T-cell (primary cell): ENCODE measurements at regions not wholly inside any gene's neighbourhood (a gene's known extent, or its start where the extent isn't known, plus 50 kb on each side); places are given as distances from the start of the nearest gene placed in this dataset.

Experiments
- ATAC-seq, 4 experiments: fragments of 200-7000 bp in 3 of 4; fragments of 150-1000 bp in 1 of 4; cut with Tn5 transposase; replicated peaks in 1 of 4; 1 replicate in 3 of 4; 2 replicates in 1 of 4; pipeline ENCODE4 v1.10.0; 2021; ENCODE audit warnings: moderate library complexity in 3 of 4, mild to moderate bottlenecking in 2 of 4, moderate number of reproducible peaks in 1 of 4
- CTCF ChIA-PET, 2 donors: fragments of 300-600 bp; sonication (Branson Sonifier 250); formaldehyde crosslinking; loops; one replicate each; lab custom pipeline; 2022; ENCODE audit warnings: antibody characterized with exemption in 2 of 2; lab: Charles Lee
- POLR2A ChIA-PET, 2 donors: fragments of 300-600 bp; sonication (Branson Sonifier 250); formaldehyde crosslinking; loops; one replicate each; lab custom pipeline; 2022; ENCODE audit warnings: antibody characterized with exemption in 2 of 2; lab: Charles Lee
- DNase-seq, 35 experiments: peaks; one replicate each; pipeline versions ENCODE4 v3.0.0 to v3.0.0-alpha.2; 2013 to 2023
- H3K27ac ChIP-seq: one replicate; pipeline ENCODE4 v1.5.1; 2013; ENCODE audit warnings: low read length
- H3K27me3 ChIP-seq, 2 experiments: replicated peaks in 1 of 2; 1 replicate in 1 of 2; 2 replicates in 1 of 2; pipeline versions ENCODE4 v1.6.1 to v1.7.0; 2013; ENCODE audit warnings: low read length in 1 of 2, mixed read lengths in 1 of 2; ENCODE audit not compliant: control insufficient read depth in 2 of 2, insufficient read depth in 2 of 2; ENCODE audit errors: extremely low read depth in 1 of 2
- H3K36me3 ChIP-seq, 2 donors: 1 replicate in 1 of 2; 2 replicates in 1 of 2; pipeline versions ENCODE4 v1.6.1 to v1.7.0; 2013; ENCODE audit warnings: low read length in 1 of 2; ENCODE audit not compliant: control insufficient read depth in 2 of 2, insufficient read depth in 1 of 2; ENCODE audit errors: extremely low read depth in 1 of 2
- H3K4me1 ChIP-seq, 2 experiments: 1 replicate in 1 of 2; 2 replicates in 1 of 2; pipeline versions ENCODE4 v1.6.1 to v1.7.0; 2013; ENCODE audit warnings: low read length in 2 of 2, mixed read lengths in 1 of 2; ENCODE audit not compliant: insufficient read depth in 2 of 2, control insufficient read depth in 1 of 2; ENCODE audit errors: extremely low read depth in 1 of 2
- H3K4me3 ChIP-seq, 2 donors: 1 replicate in 1 of 2; 2 replicates in 1 of 2; pipeline versions ENCODE4 v1.5.1 to v1.7.0; 2013; ENCODE audit warnings: mild to moderate bottlenecking in 2 of 2, low read length in 1 of 2, moderate library complexity in 1 of 2; ENCODE audit not compliant: control insufficient read depth in 1 of 2; ENCODE audit errors: extremely low read depth in 1 of 2
- H3K9me3 ChIP-seq: 2 replicates; pipeline ENCODE4 v1.7.0; 2013
- H3K27ac Mint-ChIP-seq, 2 donors: one replicate each; pipeline ENCODE4 v1.8.0; 2020 to 2021; ENCODE audit warnings: mild to moderate bottlenecking in 2 of 2, mixed read lengths in 2 of 2
- H3K27me3 Mint-ChIP-seq, 2 donors: one replicate each; pipeline ENCODE4 v1.8.0; 2021 to 2022; ENCODE audit warnings: mixed read lengths in 2 of 2
- H3K36me3 Mint-ChIP-seq: one replicate; pipeline ENCODE4 v1.8.0; 2021; ENCODE audit warnings: mixed read lengths
- H3K4me1 Mint-ChIP-seq, 3 donors: one replicate each; pipeline ENCODE4 v1.8.0; 2020 to 2022; ENCODE audit warnings: mixed read lengths in 3 of 3, mild to moderate bottlenecking in 1 of 3
- H3K4me3 Mint-ChIP-seq, 3 donors: one replicate each; pipeline ENCODE4 v1.8.0; 2020 to 2022; ENCODE audit warnings: mild to moderate bottlenecking in 3 of 3, mixed read lengths in 3 of 3, moderate library complexity in 3 of 3
- H3K9me3 Mint-ChIP-seq, 3 donors: one replicate each; pipeline ENCODE4 v1.8.0; 2020 to 2022; ENCODE audit warnings: mixed read lengths in 3 of 3
- WGBS: methylation state at CpG from one replicate; pipeline ENCODE4 v1.1.5; 2013; ENCODE audit warnings: missing lambda C conversion rate; ENCODE audit not compliant: insufficient coverage; 5-methylcytosine and 5-hydroxymethylcytosine counted together

- DNase-seq (no peak), ATAC-seq (no peak)
- WGBS, result 90% methylated on average over 1 of the region's 1 CpG
- H3K36me3 ChIP-seq, result no peaks in the 10 kb centered on the region
- POLR2A ChIA-PET, result no interaction called here
- no peaks in the 10 kb centered on the region for H3K9me3 ChIP-seq
- H3K9me3 Mint-ChIP-seq, result peaks cover 6 to 17% (median 17%) of the 10 kb centered on the region in 3 donors
- H3K27me3 ChIP-seq, result no peaks in the 10 kb centered on the region
- no peak overlapping the region for H3K4me3 Mint-ChIP-seq
- no peaks in the 10 kb centered on the region for H3K27me3 Mint-ChIP-seq
- H3K4me1 Mint-ChIP-seq, result no peaks in the 10 kb centered on the region
- H3K4me3 ChIP-seq, result no peak overlapping the region
- CTCF ChIA-PET, result no interaction called here
- no peak overlapping the region for H3K27ac ChIP-seq
- H3K4me1 ChIP-seq, result no peaks in the 10 kb centered on the region
- H3K36me3 Mint-ChIP-seq, result no peaks in the 10 kb centered on the region
- no peak overlapping the region for H3K27ac Mint-ChIP-seq
Measured at GRCh38 chr9:82101475-82101874, 112.9 kb downstream of the SPATA31D1 start.

DNA sequence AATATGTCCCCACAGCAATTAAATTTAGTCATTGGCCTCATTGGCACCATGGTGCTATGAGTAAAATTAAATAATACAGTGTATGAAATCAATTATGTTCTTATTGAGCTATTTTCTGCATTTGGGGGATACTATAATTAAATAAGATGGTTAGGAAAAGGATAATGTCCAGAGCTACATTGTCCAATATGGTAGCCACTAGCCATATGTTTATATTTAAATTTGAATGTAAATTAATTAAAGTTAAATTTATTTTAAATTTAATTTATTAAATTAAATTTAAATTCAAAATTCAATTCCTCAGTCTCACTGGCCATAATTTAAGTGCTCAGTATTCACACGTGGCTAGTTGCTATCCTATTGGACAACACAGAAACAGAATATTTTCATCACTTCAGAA, 115.7 kb downstream of the SPATA31D1 start:
- H3K9me3 Mint-ChIP-seq, result peaks cover 4 to 13% (median 7%) of the 10 kb centered on the region in 3 donors
- Histone ChIP-seq H3K4me1 (no peaks in the 10 kb centered on the region), H3K27ac (no peak overlapping the region), H3K9me3 (no peaks in the 10 kb centered on the region), H3K27me3 (no peaks in the 10 kb centered on the region), H3K4me3 (no peak overlapping the region), H3K36me3 (no peaks in the 10 kb centered on the region)
- CTCF ChIA-PET, result no interaction called here
- no peaks in the 10 kb centered on the region for H3K4me1 Mint-ChIP-seq
- H3K27me3 Mint-ChIP-seq, result no peaks in the 10 kb centered on the region
- ATAC-seq, result no peak
- no peak overlapping the region for H3K4me3 Mint-ChIP-seq
- no CpG with 5 or more reads among the region's 1 CpG for WGBS
- no peaks in the 10 kb centered on the region for H3K36me3 Mint-ChIP-seq
- POLR2A ChIA-PET, result interaction anchor here in 1 of 2 donors (0.7 to 0.9 kb wide), 2 partner anchors 10 to 818 kb away, joined by 3 read pairs; no protein-coding TSS in a partner anchor
- H3K27ac Mint-ChIP-seq, result no peak overlapping the region
- DNase-seq, result no peak

DNA sequence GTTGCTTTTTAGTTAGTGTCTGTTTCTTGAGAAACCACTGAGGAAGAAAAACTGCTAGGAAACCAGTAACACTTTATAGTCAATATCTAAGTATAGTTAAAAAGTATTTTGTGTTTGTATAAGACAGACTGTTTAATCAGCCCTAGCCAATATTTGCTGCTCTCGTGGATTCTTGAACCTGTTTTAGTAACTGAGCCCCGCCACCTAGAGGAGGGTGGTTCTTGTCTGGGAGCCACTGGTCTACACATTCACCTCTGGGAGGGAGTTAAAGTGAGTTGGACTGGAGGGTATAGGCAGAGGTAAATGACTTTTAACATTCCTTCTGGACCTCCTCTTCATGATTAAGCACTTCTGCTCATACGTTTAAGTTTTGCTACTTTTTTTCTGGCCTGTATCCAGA, 117.2 kb downstream of the SPATA31D1 start:
- H3K36me3 ChIP-seq, result no peaks in the 10 kb centered on the region
- no peaks in the 10 kb centered on the region for H3K9me3 ChIP-seq
- ATAC-seq, result no peak
- H3K9me3 Mint-ChIP-seq, result peaks cover 4 to 9% (median 4%) of the 10 kb centered on the region in 3 donors
- no peak overlapping the region for H3K27ac Mint-ChIP-seq
- H3K27me3 ChIP-seq, result no peaks in the 10 kb centered on the region
- no peak for DNase-seq
- no peaks in the 10 kb centered on the region for H3K36me3 Mint-ChIP-seq
- H3K27me3 Mint-ChIP-seq, result no peaks in the 10 kb centered on the region
- POLR2A ChIA-PET, result no interaction called here
- H3K4me1 ChIP-seq, result no peaks in the 10 kb centered on the region
- H3K4me3 ChIP-seq, result no peak overlapping the region
- no peak overlapping the region for H3K4me3 Mint-ChIP-seq
- CTCF ChIA-PET, result no interaction called here
- WGBS, result 59% methylated on average over 2 of the region's 3 CpGs
- no peaks in the 10 kb centered on the region for H3K4me1 Mint-ChIP-seq
- H3K27ac ChIP-seq, result no peak overlapping the region

- Mint-ChIP-seq H3K4me3 (no peak overlapping the region), H3K27ac (no peak overlapping the region), H3K4me1 (no peaks in the 10 kb centered on the region), H3K36me3 (no peaks in the 10 kb centered on the region), H3K27me3 (no peaks in the 10 kb centered on the region), H3K9me3 (peaks cover under 1 to 10% (median 4%) of the 10 kb centered on the region in 3 donors)
- DNase-seq (no peak), ATAC-seq (no peak)
- Histone ChIP-seq H3K36me3 (no peaks in the 10 kb centered on the region), H3K4me3 (no peak overlapping the region), H3K27ac (no peak overlapping the region), H3K9me3 (no peaks in the 10 kb centered on the region), H3K27me3 (no peaks in the 10 kb centered on the region), H3K4me1 (no peaks in the 10 kb centered on the region)
- ChIA-PET CTCF (no interaction called here), POLR2A (no interaction called here)
Measured at GRCh38 chr9:82106536-82106935, 118.0 kb downstream of the SPATA31D1 start.

GRCh38 chr9:82108474-82108873, 119.9 kb downstream of the SPATA31D1 start:
- Mint-ChIP-seq H3K4me3 (no peak overlapping the region), H3K4me1 (no peaks in the 10 kb centered on the region), H3K9me3 (peaks cover 0 to 10% (median 4%) of the 10 kb centered on the region in 3 donors), H3K27ac (no peak overlapping the region), H3K36me3 (no peaks in the 10 kb centered on the region), H3K27me3 (no peaks in the 10 kb centered on the region)
- DNase-seq (no peak), ATAC-seq (no peak)
- Histone ChIP-seq H3K4me1 (no peaks in the 10 kb centered on the region), H3K9me3 (no peaks in the 10 kb centered on the region), H3K4me3 (no peak overlapping the region), H3K27me3 (no peaks in the 10 kb centered on the region), H3K27ac (no peak overlapping the region), H3K36me3 (no peaks in the 10 kb centered on the region)
- WGBS, result no CpG with 5 or more reads among the region's 1 CpG
- ChIA-PET CTCF (interaction anchor here in 1 of 2 donors (0.7 kb wide), 1 partner anchor 40 kb away, joined by 4 read pairs; no protein-coding TSS in a partner anchor), POLR2A (no interaction called here)

GRCh38 chr9:82108941-82109340, 120.4 kb downstream of the SPATA31D1 start:
- no peaks in the 10 kb centered on the region for H3K4me1 ChIP-seq
- CTCF ChIA-PET, result no interaction called here

GRCh38 chr9:82109626-82110025, 121.1 kb downstream of the SPATA31D1 start:
- Mint-ChIP-seq H3K27me3 (no peaks in the 10 kb centered on the region), H3K9me3 (peaks cover 0 to 10% (median 4%) of the 10 kb centered on the region in 3 donors), H3K27ac (no peak overlapping the region), H3K4me3 (no peak overlapping the region), H3K4me1 (no peaks in the 10 kb centered on the region), H3K36me3 (no peaks in the 10 kb centered on the region)
- Histone ChIP-seq H3K27me3 (no peaks in the 10 kb centered on the region), H3K27ac (no peak overlapping the region), H3K4me1 (no peaks in the 10 kb centered on the region), H3K4me3 (no peak overlapping the region), H3K9me3 (no peaks in the 10 kb centered on the region), H3K36me3 (no peaks in the 10 kb centered on the region)
- CTCF ChIA-PET, result no interaction called here
- POLR2A ChIA-PET, result no interaction called here
- DNase-seq, result no peak
- ATAC-seq, result no peak

More at GRCh38 chr9:82108941-82109340, 120.4 kb downstream of the SPATA31D1 start:
- no peak overlapping the region for H3K4me3 Mint-ChIP-seq
- no peak for ATAC-seq
- DNase-seq, result no peak
- H3K4me1 Mint-ChIP-seq, result no peaks in the 10 kb centered on the region
- no peaks in the 10 kb centered on the region for H3K27me3 ChIP-seq
- POLR2A ChIA-PET, result no interaction called here
- H3K27ac Mint-ChIP-seq, result no peak overlapping the region
- H3K27ac ChIP-seq, result no peak overlapping the region
- H3K4me3 ChIP-seq, result no peak overlapping the region
- H3K9me3 ChIP-seq, result no peaks in the 10 kb centered on the region
- peaks cover 0 to 10% (median 4%) of the 10 kb centered on the region in 3 donors for H3K9me3 Mint-ChIP-seq
- no peaks in the 10 kb centered on the region for H3K36me3 ChIP-seq
- no peaks in the 10 kb centered on the region for H3K27me3 Mint-ChIP-seq
- no peaks in the 10 kb centered on the region for H3K36me3 Mint-ChIP-seq
